ENCODE measurements at regions not wholly inside any gene's neighbourhood (a gene's known extent, or its start where the extent isn't known, plus 50 kb on each side); places are given as distances from the start of the nearest gene placed in this dataset.

DNA sequence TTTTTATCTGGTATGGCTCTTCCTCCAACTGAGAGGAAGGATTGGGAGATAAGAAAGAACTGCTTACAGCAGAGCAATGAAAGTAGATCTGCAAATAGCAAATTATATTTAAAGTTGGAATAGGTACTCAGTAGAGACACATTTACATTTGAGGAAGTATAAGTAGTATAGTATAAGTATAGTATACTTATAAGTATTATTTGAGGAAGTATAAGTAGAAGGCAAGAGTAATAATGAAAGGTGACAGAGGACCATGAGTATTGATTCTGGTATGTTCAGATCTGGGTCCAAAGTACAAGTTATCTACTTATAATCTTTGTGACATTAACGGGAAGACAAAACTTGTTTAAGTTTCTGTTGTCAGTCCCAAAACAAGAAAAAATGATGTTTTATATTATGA is 527.6 kb upstream of the SORCS1 start:
- no peak for TF ChIP-seq EZH2 (IDR thresholded peaks at IDR 0.05; ENCODE audit: borderline replicate concordance, insufficient read depth, low read depth, low read length, poor library complexity, severe bottlenecking)
- TF ChIP-seq, protein P1, sequence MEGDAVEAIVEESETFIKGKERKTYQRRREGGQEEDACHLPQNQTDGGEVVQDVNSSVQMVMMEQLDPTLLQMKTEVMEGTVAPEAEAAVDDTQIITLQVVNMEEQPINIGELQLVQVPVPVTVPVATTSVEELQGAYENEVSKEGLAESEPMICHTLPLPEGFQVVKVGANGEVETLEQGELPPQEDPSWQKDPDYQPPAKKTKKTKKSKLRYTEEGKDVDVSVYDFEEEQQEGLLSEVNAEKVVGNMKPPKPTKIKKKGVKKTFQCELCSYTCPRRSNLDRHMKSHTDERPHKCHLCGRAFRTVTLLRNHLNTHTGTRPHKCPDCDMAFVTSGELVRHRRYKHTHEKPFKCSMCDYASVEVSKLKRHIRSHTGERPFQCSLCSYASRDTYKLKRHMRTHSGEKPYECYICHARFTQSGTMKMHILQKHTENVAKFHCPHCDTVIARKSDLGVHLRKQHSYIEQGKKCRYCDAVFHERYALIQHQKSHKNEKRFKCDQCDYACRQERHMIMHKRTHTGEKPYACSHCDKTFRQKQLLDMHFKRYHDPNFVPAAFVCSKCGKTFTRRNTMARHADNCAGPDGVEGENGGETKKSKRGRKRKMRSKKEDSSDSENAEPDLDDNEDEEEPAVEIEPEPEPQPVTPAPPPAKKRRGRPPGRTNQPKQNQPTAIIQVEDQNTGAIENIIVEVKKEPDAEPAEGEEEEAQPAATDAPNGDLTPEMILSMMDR (IDR thresholded peaks at IDR 0.05), result no peak

All from B cell (primary cell).